Esophagus squamous epithelium (tissue), 5 donors: ENCODE measurements at regions not wholly inside any gene's neighbourhood (a gene's known extent, or its start where the extent isn't known, plus 50 kb on each side); places are given as distances from the start of the nearest gene placed in this dataset.

ENCODE experiments used
- DNase-seq: peaks from one replicate; lab custom pipeline; 2025; lab: John Stamatoyannopoulos, UW
- H3K27ac ChIP-seq, 4 donors: fragments of 200-600 bp; sonication (generic); one replicate each; pipeline ENCODE4 v1.5.1; 2016 to 2019; ENCODE audit warnings: mild to moderate bottlenecking in 1 of 4
- H3K27me3 ChIP-seq, 4 donors: fragments of 200-600 bp; sonication (generic); 1 replicate in 3 of 4; 2 replicates in 1 of 4; pipeline versions ENCODE4 v1.5.1 to v1.6.0; 2017 to 2021; ENCODE audit warnings: antibody characterized with exemption in 1 of 4
- H3K36me3 ChIP-seq, 3 donors: fragments of 200-600 bp; sonication (generic); one replicate each; pipeline ENCODE4 v1.5.1; 2016 to 2019
- H3K4me1 ChIP-seq, 3 donors: fragments of 200-600 bp; sonication (generic); one replicate each; pipeline ENCODE4 v1.5.1; 2017 to 2019
- H3K4me3 ChIP-seq, 4 donors: fragments of 200-600 bp; sonication (generic); 1 replicate in 3 of 4; 2 replicates in 1 of 4; pipeline ENCODE4 v1.5.1; 2016 to 2019; ENCODE audit warnings: mild to moderate bottlenecking in 2 of 4, moderate library complexity in 1 of 4
- H3K9me3 ChIP-seq, 3 donors: fragments of 200-600 bp; sonication (generic); one replicate each; pipeline ENCODE4 v1.5.1; 2016 to 2019
- POLR2A ChIP-seq, 4 donors: fragments of 450-650 bp; IDR thresholded peaks; one replicate each; pipeline ENCODE4 v1.6.1; 2017; ENCODE audit warnings: antibody characterized with exemption in 4 of 4, mild to moderate bottlenecking in 4 of 4, moderate library complexity in 3 of 4
- WGBS, 2 donors: methylation state at CpG; one replicate each; pipeline ENCODE4 v1.1.5; 2018; 5-methylcytosine and 5-hydroxymethylcytosine counted together
- intact Hi-C: fragments of 100-400 bp; cut with DNase I; formaldehyde crosslinking; loops from one replicate; pipeline ENCODE4 v1.15.0; 2022
- TF ChIP-seq, protein P1 (sequence below), 6 experiments: fragments of 450-650 bp in 4 of 6; fragments of 200-600 bp in 2 of 6; sonication (generic) in 2 of 6; IDR thresholded peaks; one replicate each; pipeline ENCODE4 v1.5.1; 2016 to 2019; ENCODE audit warnings: antibody characterized with exemption in 6 of 6, mild to moderate bottlenecking in 4 of 6, moderate library complexity in 4 of 6
- donor health status: DM: yes; HTN: yes; CAD: no.

GRCh38 chr14:48096897-48097296 lies 421.5 kb upstream of the MDGA2 start:
- 33 to 63% methylated on average over 2 of the region's 2 CpGs for WGBS, 2 donors
- no peaks in the 10 kb centered on the region for H3K36me3 ChIP-seq
- H3K27ac ChIP-seq, result no peak overlapping the region
- intact Hi-C loops, result no loop called here
- no peak overlapping the region for H3K4me3 ChIP-seq
- no peak for TF ChIP-seq POLR2A (IDR thresholded peaks at IDR 0.05)
- TF ChIP-seq, protein P1, sequence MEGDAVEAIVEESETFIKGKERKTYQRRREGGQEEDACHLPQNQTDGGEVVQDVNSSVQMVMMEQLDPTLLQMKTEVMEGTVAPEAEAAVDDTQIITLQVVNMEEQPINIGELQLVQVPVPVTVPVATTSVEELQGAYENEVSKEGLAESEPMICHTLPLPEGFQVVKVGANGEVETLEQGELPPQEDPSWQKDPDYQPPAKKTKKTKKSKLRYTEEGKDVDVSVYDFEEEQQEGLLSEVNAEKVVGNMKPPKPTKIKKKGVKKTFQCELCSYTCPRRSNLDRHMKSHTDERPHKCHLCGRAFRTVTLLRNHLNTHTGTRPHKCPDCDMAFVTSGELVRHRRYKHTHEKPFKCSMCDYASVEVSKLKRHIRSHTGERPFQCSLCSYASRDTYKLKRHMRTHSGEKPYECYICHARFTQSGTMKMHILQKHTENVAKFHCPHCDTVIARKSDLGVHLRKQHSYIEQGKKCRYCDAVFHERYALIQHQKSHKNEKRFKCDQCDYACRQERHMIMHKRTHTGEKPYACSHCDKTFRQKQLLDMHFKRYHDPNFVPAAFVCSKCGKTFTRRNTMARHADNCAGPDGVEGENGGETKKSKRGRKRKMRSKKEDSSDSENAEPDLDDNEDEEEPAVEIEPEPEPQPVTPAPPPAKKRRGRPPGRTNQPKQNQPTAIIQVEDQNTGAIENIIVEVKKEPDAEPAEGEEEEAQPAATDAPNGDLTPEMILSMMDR (IDR thresholded peaks at IDR 0.05), result no peak
- H3K4me1 ChIP-seq, result no peaks in the 10 kb centered on the region
- H3K9me3 ChIP-seq, result no peaks in the 10 kb centered on the region
- no peak for DNase-seq
- no peaks in the 10 kb centered on the region for H3K27me3 ChIP-seq

- no peak for DNase-seq
- no peak overlapping the region for H3K27ac ChIP-seq
- WGBS, 2 donors, result 38 to 50% methylated on average over 1 of the region's 1 CpG
- no peaks in the 10 kb centered on the region for H3K4me1 ChIP-seq
- TF ChIP-seq POLR2A (IDR thresholded peaks at IDR 0.05), result no peak
- TF ChIP-seq, protein P1 (IDR thresholded peaks at IDR 0.05), result no peak
- no peak overlapping the region for H3K4me3 ChIP-seq
- intact Hi-C loops, result no loop called here
- H3K9me3 ChIP-seq, result no peaks in the 10 kb centered on the region
- no peaks in the 10 kb centered on the region for H3K27me3 ChIP-seq
- H3K36me3 ChIP-seq, result no peaks in the 10 kb centered on the region
Observed at GRCh38 chr14:48086516-48086915, 411.1 kb upstream of the MDGA2 start.

DNA sequence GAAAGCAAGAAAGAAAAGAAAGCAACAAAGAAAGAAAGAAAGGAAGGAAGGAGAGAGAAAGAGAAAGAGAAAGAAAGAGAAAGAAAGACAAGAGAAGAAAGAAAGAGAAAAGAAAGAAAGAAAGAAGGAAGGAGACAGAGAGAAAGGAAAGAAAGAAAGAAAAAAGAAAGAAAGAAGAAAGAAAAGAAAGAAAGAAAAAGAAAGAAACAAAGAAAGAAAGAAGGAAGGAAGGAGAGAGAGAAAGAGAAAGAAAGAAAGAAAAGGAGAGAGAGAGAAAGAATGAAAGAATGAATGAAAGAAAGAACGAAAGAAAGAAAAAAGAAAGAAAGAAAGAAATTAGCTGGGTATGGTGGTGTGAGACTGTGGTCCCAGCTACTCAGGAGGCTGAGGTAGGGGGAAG lies 400.1 kb upstream of the MDGA2 start:
- Histone ChIP-seq H3K36me3 (no peaks in the 10 kb centered on the region), H3K27ac (no peak overlapping the region), H3K4me1 (no peaks in the 10 kb centered on the region), H3K27me3 (no peaks in the 10 kb centered on the region), H3K4me3 (no peak overlapping the region), H3K9me3 (no peaks in the 10 kb centered on the region)
- intact Hi-C loops, result no loop called here
- DNase-seq, result no peak
- TF ChIP-seq, protein P1 (IDR thresholded peaks at IDR 0.05), result no peak
- no peak for TF ChIP-seq POLR2A (IDR thresholded peaks at IDR 0.05)
- 62 to 80% methylated on average over 1 of the region's 1 CpG for WGBS, 2 donors

DNA sequence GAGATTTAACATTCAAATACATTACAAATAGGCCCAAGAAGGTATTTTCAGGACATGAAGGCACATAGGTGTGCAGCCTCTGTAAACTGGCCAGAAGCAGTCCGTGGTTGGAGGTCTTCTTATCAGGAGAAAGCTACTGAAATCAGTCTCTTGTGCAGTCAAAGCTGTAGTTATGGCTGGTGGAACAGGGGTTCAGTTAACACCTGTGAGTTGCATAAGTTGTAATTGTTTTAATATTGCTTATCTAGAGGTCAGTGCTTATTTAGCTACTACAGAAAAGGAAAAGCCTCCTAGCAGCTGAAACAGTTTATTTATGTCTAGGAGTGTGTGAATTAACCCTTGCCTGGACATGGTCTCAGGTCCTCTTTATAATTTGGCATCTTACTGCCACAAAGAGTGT lies 377.6 kb upstream of the MDGA2 start:
- H3K9me3 ChIP-seq, result no peaks in the 10 kb centered on the region
- no peak overlapping the region for H3K4me3 ChIP-seq
- H3K36me3 ChIP-seq, result no peaks in the 10 kb centered on the region
- intact Hi-C loops, result no loop called here
- H3K27me3 ChIP-seq, result no peaks in the 10 kb centered on the region
- WGBS, 2 donors, result 0 to 10% methylated on average over 1 of the region's 1 CpG
- no peaks in the 10 kb centered on the region for H3K4me1 ChIP-seq
- H3K27ac ChIP-seq, result no peak overlapping the region
- no peak for DNase-seq
- TF ChIP-seq, protein P1 (IDR thresholded peaks at IDR 0.05), result no peak
- no peak for TF ChIP-seq POLR2A (IDR thresholded peaks at IDR 0.05)

DNA sequence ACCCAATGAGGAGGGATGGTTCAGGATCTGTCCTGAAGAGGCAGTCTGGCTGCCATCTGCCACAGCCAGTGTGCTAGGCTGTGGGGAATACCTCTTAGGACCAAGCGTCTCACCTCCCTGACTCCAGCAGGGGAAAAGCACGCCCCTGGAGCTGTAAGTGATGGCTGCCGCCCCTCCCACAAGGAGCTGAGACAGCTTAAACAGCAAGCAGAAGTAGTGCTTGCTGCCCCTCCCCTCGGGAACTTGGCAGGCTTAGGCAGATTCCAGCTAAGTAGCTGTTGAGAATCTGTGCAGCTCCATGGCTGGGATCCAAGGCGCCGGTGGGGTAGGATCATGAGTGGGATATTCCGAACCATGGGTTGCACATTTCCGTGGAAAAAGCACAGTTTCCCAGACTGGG lies 360.4 kb upstream of the MDGA2 start:
- WGBS, 2 donors, result 72 to 100% methylated on average over 2 to 8 of the region's 8 CpGs
- intact Hi-C loops, result no loop called here
- Histone ChIP-seq H3K27ac (no peak overlapping the region), H3K4me1 (no peaks in the 10 kb centered on the region), H3K9me3 (peaks cover 0 to 22% (median 10%) of the 10 kb centered on the region in 3 donors), H3K27me3 (no peaks in the 10 kb centered on the region), H3K36me3 (no peaks in the 10 kb centered on the region), H3K4me3 (no peak overlapping the region)
- no peak for DNase-seq
- TF ChIP-seq, protein P1 (IDR thresholded peaks at IDR 0.05), result no peak
- no peak for TF ChIP-seq POLR2A (IDR thresholded peaks at IDR 0.05)
